ENCODE measurements at regions not wholly inside any gene's neighbourhood (a gene's known extent, or its start where the extent isn't known, plus 50 kb on each side); places are given as distances from the start of the nearest gene placed in this dataset.

GRCh38 chr3:27577504-27577903 is 93.3 kb upstream of the SLC4A7 start:
- WGBS, 3 donors: 83 to 96% (median 94%) methylated on average over 5 of the region's 5 CpGs
- H3K4me1 ChIP-seq (ENCODE audit: control insufficient read depth in 3 of 3, insufficient read depth in 2 of 3, low read depth in 1 of 3, low read length in 2 of 3): peaks cover 0 to 5% (median 0%) of the 10 kb centered on the region in 3 donors
- no peak for FAIRE-seq
- no peak overlapping the region for H3K27ac ChIP-seq (ENCODE audit: low read depth in 1 of 3, low read length in 2 of 3)
- no peaks in the 10 kb centered on the region for H3K27me3 ChIP-seq (ENCODE audit: control insufficient read depth in 3 of 3, insufficient read depth in 3 of 3, low read length in 3 of 3)
- DNase-seq: no peak
- H3K9me3 ChIP-seq (ENCODE audit: control insufficient read depth in 2 of 2, insufficient read depth in 1 of 2, low read depth in 1 of 2, low read length in 1 of 2): peaks cover 0 to 4% of the 10 kb centered on the region in 2 donors
- H3K36me3 ChIP-seq (ENCODE audit: control insufficient read depth in 3 of 3, insufficient read depth in 2 of 3, low read depth in 1 of 3, low read length in 3 of 3): no peaks in the 10 kb centered on the region
- H3K4me3 ChIP-seq (ENCODE audit: low read depth in 1 of 3, low read length in 3 of 3): no peak overlapping the region

GRCh38 chr3:27576171-27576570 is 92.0 kb upstream of the SLC4A7 start:
- 69 to 73% (median 72%) methylated on average over 3 of the region's 3 CpGs for WGBS, 3 donors
- peaks cover 0 to 5% (median 0%) of the 10 kb centered on the region in 3 donors for H3K4me1 ChIP-seq (ENCODE audit: control insufficient read depth in 3 of 3, insufficient read depth in 2 of 3, low read depth in 1 of 3, low read length in 2 of 3)
- no peaks in the 10 kb centered on the region for H3K27me3 ChIP-seq (ENCODE audit: control insufficient read depth in 3 of 3, insufficient read depth in 3 of 3, low read length in 3 of 3)
- FAIRE-seq: no peak
- no peaks in the 10 kb centered on the region for H3K9me3 ChIP-seq (ENCODE audit: control insufficient read depth in 2 of 2, insufficient read depth in 1 of 2, low read depth in 1 of 2, low read length in 1 of 2)
- H3K4me3 ChIP-seq (ENCODE audit: low read depth in 1 of 3, low read length in 3 of 3): no peak overlapping the region
- no peaks in the 10 kb centered on the region for H3K36me3 ChIP-seq (ENCODE audit: control insufficient read depth in 3 of 3, insufficient read depth in 2 of 3, low read depth in 1 of 3, low read length in 3 of 3)
- no peak for DNase-seq
- no peak overlapping the region for H3K27ac ChIP-seq (ENCODE audit: low read depth in 1 of 3, low read length in 2 of 3)

- H3K9me3 ChIP-seq (ENCODE audit: control insufficient read depth in 2 of 2, insufficient read depth in 1 of 2, low read depth in 1 of 2, low read length in 1 of 2): no peaks in the 10 kb centered on the region
- DNase-seq (no peak), FAIRE-seq (no peak)
- H3K27ac ChIP-seq (ENCODE audit: low read depth in 1 of 3, low read length in 2 of 3): no peak overlapping the region
- H3K4me3 ChIP-seq (ENCODE audit: low read depth in 1 of 3, low read length in 3 of 3): no peak overlapping the region
- H3K36me3 ChIP-seq (ENCODE audit: control insufficient read depth in 3 of 3, insufficient read depth in 2 of 3, low read depth in 1 of 3, low read length in 3 of 3): no peaks in the 10 kb centered on the region
- peaks cover 0 to 5% (median 0%) of the 10 kb centered on the region in 3 donors for H3K4me1 ChIP-seq (ENCODE audit: control insufficient read depth in 3 of 3, insufficient read depth in 2 of 3, low read depth in 1 of 3, low read length in 2 of 3)
- WGBS, 3 donors: 50 to 80% (median 63%) methylated on average over 3 of the region's 3 CpGs
- no peaks in the 10 kb centered on the region for H3K27me3 ChIP-seq (ENCODE audit: control insufficient read depth in 3 of 3, insufficient read depth in 3 of 3, low read length in 3 of 3)
Observed at GRCh38 chr3:27575499-27575898, 91.3 kb upstream of the SLC4A7 start.

GRCh38 chr3:27574438-27574795 is 90.2 kb upstream of the SLC4A7 start:
- Histone ChIP-seq H3K36me3 (ENCODE audit: control insufficient read depth in 3 of 3, insufficient read depth in 2 of 3, low read depth in 1 of 3, low read length in 3 of 3) (no peaks in the 10 kb centered on the region), H3K27ac (ENCODE audit: low read depth in 1 of 3, low read length in 2 of 3) (no peak overlapping the region), H3K9me3 (ENCODE audit: control insufficient read depth in 2 of 2, insufficient read depth in 1 of 2, low read depth in 1 of 2, low read length in 1 of 2) (no peaks in the 10 kb centered on the region), H3K27me3 (ENCODE audit: control insufficient read depth in 3 of 3, insufficient read depth in 3 of 3, low read length in 3 of 3) (no peaks in the 10 kb centered on the region), H3K4me1 (ENCODE audit: control insufficient read depth in 3 of 3, insufficient read depth in 2 of 3, low read depth in 1 of 3, low read length in 2 of 3) (peaks cover 0 to 5% (median 0%) of the 10 kb centered on the region in 3 donors), H3K4me3 (ENCODE audit: low read depth in 1 of 3, low read length in 3 of 3) (no peak overlapping the region)
- FAIRE-seq (no peak), DNase-seq (no peak)
- 78 to 88% (median 83%) methylated on average over 6 of the region's 6 CpGs for WGBS, 3 donors

- no peaks in the 10 kb centered on the region for H3K9me3 ChIP-seq (ENCODE audit: control insufficient read depth in 2 of 2, insufficient read depth in 1 of 2, low read depth in 1 of 2, low read length in 1 of 2)
- no peaks in the 10 kb centered on the region for H3K36me3 ChIP-seq (ENCODE audit: control insufficient read depth in 3 of 3, insufficient read depth in 2 of 3, low read depth in 1 of 3, low read length in 3 of 3)
- DNase-seq (no peak), FAIRE-seq (no peak)
- no peak overlapping the region for H3K4me3 ChIP-seq (ENCODE audit: low read depth in 1 of 3, low read length in 3 of 3)
- no peaks in the 10 kb centered on the region for H3K27me3 ChIP-seq (ENCODE audit: control insufficient read depth in 3 of 3, insufficient read depth in 3 of 3, low read length in 3 of 3)
- peaks cover 0 to 5% (median 0%) of the 10 kb centered on the region in 3 donors for H3K4me1 ChIP-seq (ENCODE audit: control insufficient read depth in 3 of 3, insufficient read depth in 2 of 3, low read depth in 1 of 3, low read length in 2 of 3)
- no peak overlapping the region for H3K27ac ChIP-seq (ENCODE audit: low read depth in 1 of 3, low read length in 2 of 3)
- 70 to 74% (median 73%) methylated on average over 5 of the region's 5 CpGs for WGBS, 3 donors
Observed at GRCh38 chr3:27573780-27574437, 89.7 kb upstream of the SLC4A7 start.

GRCh38 chr3:27573138-27573537 is 89.0 kb upstream of the SLC4A7 start:
- 88 to 98% (median 95%) methylated on average over 3 of the region's 3 CpGs for WGBS, 3 donors
- FAIRE-seq: no peak
- DNase-seq: no peak
- peaks cover 0 to 4% (median 0%) of the 10 kb centered on the region in 3 donors for H3K4me1 ChIP-seq (ENCODE audit: control insufficient read depth in 3 of 3, insufficient read depth in 2 of 3, low read depth in 1 of 3, low read length in 2 of 3)
- no peak overlapping the region for H3K27ac ChIP-seq (ENCODE audit: low read depth in 1 of 3, low read length in 2 of 3)
- H3K36me3 ChIP-seq (ENCODE audit: control insufficient read depth in 3 of 3, insufficient read depth in 2 of 3, low read depth in 1 of 3, low read length in 3 of 3): no peaks in the 10 kb centered on the region
- no peaks in the 10 kb centered on the region for H3K9me3 ChIP-seq (ENCODE audit: control insufficient read depth in 2 of 2, insufficient read depth in 1 of 2, low read depth in 1 of 2, low read length in 1 of 2)
- H3K4me3 ChIP-seq (ENCODE audit: low read depth in 1 of 3, low read length in 3 of 3): no peak overlapping the region
- no peaks in the 10 kb centered on the region for H3K27me3 ChIP-seq (ENCODE audit: control insufficient read depth in 3 of 3, insufficient read depth in 3 of 3, low read length in 3 of 3)

GRCh38 chr3:27571345-27571744 is 87.2 kb upstream of the SLC4A7 start:
- H3K4me3 ChIP-seq (ENCODE audit: low read depth in 1 of 3, low read length in 3 of 3): no peak overlapping the region
- no peak overlapping the region for H3K27ac ChIP-seq (ENCODE audit: low read depth in 1 of 3, low read length in 2 of 3)
- no peaks in the 10 kb centered on the region for H3K9me3 ChIP-seq (ENCODE audit: control insufficient read depth in 2 of 2, insufficient read depth in 1 of 2, low read depth in 1 of 2, low read length in 1 of 2)
- no peak for DNase-seq
- no peaks in the 10 kb centered on the region for H3K27me3 ChIP-seq (ENCODE audit: control insufficient read depth in 3 of 3, insufficient read depth in 3 of 3, low read length in 3 of 3)
- H3K4me1 ChIP-seq (ENCODE audit: control insufficient read depth in 3 of 3, insufficient read depth in 2 of 3, low read depth in 1 of 3, low read length in 2 of 3): no peaks in the 10 kb centered on the region
- H3K36me3 ChIP-seq (ENCODE audit: control insufficient read depth in 3 of 3, insufficient read depth in 2 of 3, low read depth in 1 of 3, low read length in 3 of 3): no peaks in the 10 kb centered on the region
- 67 to 90% (median 78%) methylated on average over 2 of the region's 2 CpGs for WGBS, 3 donors
- FAIRE-seq: no peak

- DNase-seq: no peak
- no peak for FAIRE-seq
- Histone ChIP-seq H3K4me1 (ENCODE audit: control insufficient read depth in 3 of 3, insufficient read depth in 2 of 3, low read depth in 1 of 3, low read length in 2 of 3) (no peaks in the 10 kb centered on the region), H3K36me3 (ENCODE audit: control insufficient read depth in 3 of 3, insufficient read depth in 2 of 3, low read depth in 1 of 3, low read length in 3 of 3) (no peaks in the 10 kb centered on the region), H3K27me3 (ENCODE audit: control insufficient read depth in 3 of 3, insufficient read depth in 3 of 3, low read length in 3 of 3) (no peaks in the 10 kb centered on the region), H3K27ac (ENCODE audit: low read depth in 1 of 3, low read length in 2 of 3) (no peak overlapping the region), H3K9me3 (ENCODE audit: control insufficient read depth in 2 of 2, insufficient read depth in 1 of 2, low read depth in 1 of 2, low read length in 1 of 2) (no peaks in the 10 kb centered on the region), H3K4me3 (ENCODE audit: low read depth in 1 of 3, low read length in 3 of 3) (no peak overlapping the region)
- 74 to 87% (median 75%) methylated on average over 4 of the region's 4 CpGs for WGBS, 3 donors
Observed at GRCh38 chr3:27570421-27571106, 86.4 kb upstream of the SLC4A7 start.
